ENCODE measurements at regions not wholly inside any gene's neighbourhood (a gene's known extent, or its start where the extent isn't known, plus 50 kb on each side); places are given as distances from the start of the nearest gene placed in this dataset.
"Not testable (repeated sequence)": the region's sequence is repeated elsewhere in the genome, so short reads cannot be mapped to it uniquely, and the experiment has no call there.

- no peak for DNase-seq (ENCODE audit: low read depth)
Measured at GRCh38 chrY:8821106-8821505, 516.2 kb upstream of the TSPY4 start.

GRCh38 chrY:8852278-8852677 is 485.0 kb upstream of the TSPY4 start:
- no peak for DNase-seq (ENCODE audit: low read depth)

DNA sequence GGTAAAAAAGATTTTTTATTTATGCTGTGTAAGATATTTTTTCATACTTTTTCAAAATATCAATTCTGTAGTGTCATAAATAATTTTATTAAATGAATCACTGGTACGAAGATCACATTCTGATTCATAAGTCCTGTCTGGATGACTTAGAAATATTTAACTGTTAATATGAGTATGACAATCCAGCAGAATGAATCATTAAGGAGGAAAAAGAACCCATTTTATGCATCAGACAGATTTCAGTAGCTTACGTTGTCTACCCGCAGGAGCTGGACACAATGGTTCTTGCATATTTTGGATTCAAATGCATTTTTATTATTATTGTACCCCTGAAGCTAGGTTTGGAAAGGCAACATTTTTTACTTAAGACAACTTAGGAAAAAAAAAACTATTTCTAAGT is 448.9 kb upstream of the TSPY4 start:
- DNase-seq (ENCODE audit: low read depth) = no peak

- no peak for DNase-seq (ENCODE audit: low read depth)
Measured at GRCh38 chrY:8897876-8898275, 439.4 kb upstream of the TSPY4 start.

GRCh38 chrY:8905141-8905540 is 432.1 kb upstream of the TSPY4 start:
- DNase-seq (ENCODE audit: low read depth) = no peak

DNA sequence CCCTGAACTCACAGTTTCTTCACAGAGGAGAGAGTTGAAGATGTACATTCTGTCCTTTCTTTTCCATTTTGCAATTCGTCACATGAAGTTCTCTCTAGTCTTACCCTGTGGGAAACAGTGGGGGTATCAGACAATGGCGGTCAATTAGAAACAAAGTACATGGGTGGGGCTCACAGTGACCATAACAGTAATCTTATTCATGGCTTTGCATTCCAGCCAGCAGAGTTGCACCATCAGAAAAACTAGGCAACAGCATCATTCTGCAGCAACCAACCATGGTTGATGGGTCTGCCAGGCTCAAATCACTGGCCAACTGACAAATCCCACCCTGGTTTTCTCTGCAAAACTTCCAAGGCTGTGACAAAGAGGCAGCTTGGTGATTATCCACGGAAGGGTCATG is 414.7 kb upstream of the TSPY4 start:
- not testable (repeated sequence) for DNase-seq (ENCODE audit: low read depth)

Measured in HS-5 (cell line).